ENCODE measurements at regions not wholly inside any gene's neighbourhood (a gene's known extent, or its start where the extent isn't known, plus 50 kb on each side); places are given as distances from the start of the nearest gene placed in this dataset.
"Not testable (repeated sequence)": the region's sequence is repeated elsewhere in the genome, so short reads cannot be mapped to it uniquely, and the experiment has no call there.

GRCh38 chr6:84329077-84329476 lies 101.6 kb upstream of the CEP162 start:
- TF ChIP-seq, protein P1, sequence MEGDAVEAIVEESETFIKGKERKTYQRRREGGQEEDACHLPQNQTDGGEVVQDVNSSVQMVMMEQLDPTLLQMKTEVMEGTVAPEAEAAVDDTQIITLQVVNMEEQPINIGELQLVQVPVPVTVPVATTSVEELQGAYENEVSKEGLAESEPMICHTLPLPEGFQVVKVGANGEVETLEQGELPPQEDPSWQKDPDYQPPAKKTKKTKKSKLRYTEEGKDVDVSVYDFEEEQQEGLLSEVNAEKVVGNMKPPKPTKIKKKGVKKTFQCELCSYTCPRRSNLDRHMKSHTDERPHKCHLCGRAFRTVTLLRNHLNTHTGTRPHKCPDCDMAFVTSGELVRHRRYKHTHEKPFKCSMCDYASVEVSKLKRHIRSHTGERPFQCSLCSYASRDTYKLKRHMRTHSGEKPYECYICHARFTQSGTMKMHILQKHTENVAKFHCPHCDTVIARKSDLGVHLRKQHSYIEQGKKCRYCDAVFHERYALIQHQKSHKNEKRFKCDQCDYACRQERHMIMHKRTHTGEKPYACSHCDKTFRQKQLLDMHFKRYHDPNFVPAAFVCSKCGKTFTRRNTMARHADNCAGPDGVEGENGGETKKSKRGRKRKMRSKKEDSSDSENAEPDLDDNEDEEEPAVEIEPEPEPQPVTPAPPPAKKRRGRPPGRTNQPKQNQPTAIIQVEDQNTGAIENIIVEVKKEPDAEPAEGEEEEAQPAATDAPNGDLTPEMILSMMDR (IDR thresholded peaks at IDR 0.05), result no peak
- 29 to 55% methylated on average over 3 of the region's 3 CpGs for WGBS, 2 donors
- intact Hi-C loops (cut with DNase I), result no loop called here
- no peaks in the 10 kb centered on the region for H3K4me1 ChIP-seq
- H3K9me3 ChIP-seq, result no peaks in the 10 kb centered on the region
- no peaks in the 10 kb centered on the region for H3K36me3 ChIP-seq
- no peaks in the 10 kb centered on the region for H3K27me3 ChIP-seq
- H3K27ac ChIP-seq, result no peak overlapping the region
- no peak for DNase-seq
- ATAC-seq, result no peak
- no peak for FAIRE-seq
- no peak overlapping the region for H3K4me3 ChIP-seq

- Histone ChIP-seq H3K4me1 (no peaks in the 10 kb centered on the region), H3K27me3 (no peaks in the 10 kb centered on the region), H3K9me3 (no peaks in the 10 kb centered on the region), H3K36me3 (no peaks in the 10 kb centered on the region), H3K4me3 (no peak overlapping the region), H3K27ac (no peak overlapping the region)
- intact Hi-C loops (cut with DNase I), result no loop called here
- FAIRE-seq, result no peak
- no peak for ATAC-seq
- 48 to 50% methylated on average over 2 of the region's 2 CpGs for WGBS, 2 donors
- TF ChIP-seq, protein P1 (IDR thresholded peaks at IDR 0.05), result no peak
- DNase-seq, result no peak
These were observed 90.0 kb upstream of the CEP162 start for GRCh38 chr6:84317463-84317862.

- FAIRE-seq (no peak), ATAC-seq (no peak), DNase-seq (no peak)
- H3K4me3 ChIP-seq, result no peak overlapping the region
- TF ChIP-seq, protein P1 (IDR thresholded peaks at IDR 0.05), result no peak
- H3K27me3 ChIP-seq, result no peaks in the 10 kb centered on the region
- H3K4me1 ChIP-seq, result no peaks in the 10 kb centered on the region
- no peaks in the 10 kb centered on the region for H3K36me3 ChIP-seq
- H3K9me3 ChIP-seq, result no peaks in the 10 kb centered on the region
- 23 to 31% methylated on average over 1 of the region's 1 CpG for WGBS, 2 donors
- no peak overlapping the region for H3K27ac ChIP-seq
- intact Hi-C loops (cut with DNase I), result no loop called here
These were observed 87.0 kb upstream of the CEP162 start for GRCh38 chr6:84314377-84314898.

GRCh38 chr6:84309336-84309735 lies 81.9 kb upstream of the CEP162 start:
- ATAC-seq (no peak), DNase-seq (no peak), FAIRE-seq (no peak)
- H3K9me3 ChIP-seq, result no peaks in the 10 kb centered on the region
- H3K36me3 ChIP-seq, result no peaks in the 10 kb centered on the region
- intact Hi-C loops (cut with DNase I), result no loop called here
- H3K4me3 ChIP-seq, result no peak overlapping the region
- no peak overlapping the region for H3K27ac ChIP-seq
- TF ChIP-seq, protein P1 (IDR thresholded peaks at IDR 0.05), result no peak
- H3K4me1 ChIP-seq, result no peaks in the 10 kb centered on the region
- 33 to 42% methylated on average over 2 of the region's 2 CpGs for WGBS, 2 donors
- H3K27me3 ChIP-seq, result no peaks in the 10 kb centered on the region

- H3K4me1 ChIP-seq, result no peaks in the 10 kb centered on the region
- 48 to 59% methylated on average over 3 of the region's 3 CpGs for WGBS, 2 donors
- FAIRE-seq, result no peak
These were observed 77.4 kb upstream of the CEP162 start for GRCh38 chr6:84304881-84305280.

DNA sequence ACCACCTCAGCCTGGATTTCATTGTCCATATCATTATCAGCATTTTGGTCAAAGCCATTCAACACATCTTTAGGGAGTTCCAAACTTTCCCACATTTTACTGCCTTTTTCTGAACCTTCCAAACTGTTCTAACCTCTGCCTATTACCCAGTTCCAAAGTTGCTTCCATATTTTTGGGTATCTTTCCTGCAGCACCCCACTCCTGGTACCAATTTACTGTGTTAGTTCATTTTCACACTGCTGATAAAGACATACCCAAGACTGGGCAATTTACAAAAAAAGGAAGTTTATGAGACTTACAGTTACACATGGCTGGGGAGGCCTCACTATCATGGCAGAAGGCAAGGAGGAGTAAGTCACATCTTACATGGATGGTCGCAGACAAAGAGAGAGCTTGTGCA lies 63.6 kb upstream of the CEP162 start:
- not testable (repeated sequence) for H3K9me3 ChIP-seq

More at GRCh38 chr6:84304881-84305280, 77.4 kb upstream of the CEP162 start:
- intact Hi-C loops (cut with DNase I), result no loop called here
- no peaks in the 10 kb centered on the region for H3K9me3 ChIP-seq
- DNase-seq (no peak), ATAC-seq (no peak)
- no peak overlapping the region for H3K4me3 ChIP-seq
- H3K27ac ChIP-seq, result no peak overlapping the region
- H3K27me3 ChIP-seq, result no peaks in the 10 kb centered on the region
- H3K36me3 ChIP-seq, result no peaks in the 10 kb centered on the region
- TF ChIP-seq, protein P1 (IDR thresholded peaks at IDR 0.05), result no peak

More for the DNA sequence above, 63.6 kb upstream of the CEP162 start:
- H3K27ac ChIP-seq; ATAC-seq; DNase-seq; H3K36me3 ChIP-seq; H3K4me3 ChIP-seq; FAIRE-seq; intact Hi-C loops (cut with DNase I); H3K27me3 ChIP-seq; H3K4me1 ChIP-seq: not testable (repeated sequence)
- WGBS, 2 donors, result 84 to 85% methylated on average over 1 of the region's 1 CpG
